Skeletal muscle satellite cell (primary cell): ENCODE measurements at regions not wholly inside any gene's neighbourhood (a gene's known extent, or its start where the extent isn't known, plus 50 kb on each side); places are given as distances from the start of the nearest gene placed in this dataset.

Source experiments
- H3K27me3 ChIP-seq: 2 replicates; pipeline ENCODE4 v1.7.0; 2013; ENCODE audit warnings: low read length; ENCODE audit not compliant: control insufficient read depth, insufficient read depth
- H3K36me3 ChIP-seq: 2 replicates; pipeline ENCODE4 v1.7.0; 2013; ENCODE audit warnings: mild to moderate bottlenecking, control low read depth, low read length; ENCODE audit not compliant: insufficient read depth
- H3K4me1 ChIP-seq: 2 replicates; pipeline ENCODE4 v1.7.0; 2013; ENCODE audit warnings: low read length; ENCODE audit not compliant: control insufficient read depth, insufficient read depth
- H3K4me2 ChIP-seq: 2 replicates; pipeline ENCODE4 v1.7.0; 2013; ENCODE audit warnings: mild to moderate bottlenecking, low read length
- H3K4me3 ChIP-seq: 2 replicates; pipeline ENCODE4 v1.7.0; 2013; ENCODE audit warnings: low read length
- H3K9ac ChIP-seq: 2 replicates; pipeline ENCODE4 v1.7.0; 2013; ENCODE audit warnings: mild to moderate bottlenecking, low read depth, low read length, moderate library complexity
- H3K9me3 ChIP-seq: replicated peaks from 2 replicates; pipeline ENCODE4 v1.7.0; 2013; ENCODE audit warnings: mild to moderate bottlenecking, control low read depth, low read length

- Histone ChIP-seq H3K27me3 (no peaks in the 10 kb centered on the region), H3K9me3 (no peaks in the 10 kb centered on the region), H3K4me2 (no peak overlapping the region), H3K4me3 (no peak overlapping the region), H3K36me3 (no peaks in the 10 kb centered on the region), H3K9ac (no peak overlapping the region), H3K4me1 (no peaks in the 10 kb centered on the region)
Measured at GRCh38 chr20:52814371-52814770, 157.8 kb upstream of the TSHZ2 start.

DNA sequence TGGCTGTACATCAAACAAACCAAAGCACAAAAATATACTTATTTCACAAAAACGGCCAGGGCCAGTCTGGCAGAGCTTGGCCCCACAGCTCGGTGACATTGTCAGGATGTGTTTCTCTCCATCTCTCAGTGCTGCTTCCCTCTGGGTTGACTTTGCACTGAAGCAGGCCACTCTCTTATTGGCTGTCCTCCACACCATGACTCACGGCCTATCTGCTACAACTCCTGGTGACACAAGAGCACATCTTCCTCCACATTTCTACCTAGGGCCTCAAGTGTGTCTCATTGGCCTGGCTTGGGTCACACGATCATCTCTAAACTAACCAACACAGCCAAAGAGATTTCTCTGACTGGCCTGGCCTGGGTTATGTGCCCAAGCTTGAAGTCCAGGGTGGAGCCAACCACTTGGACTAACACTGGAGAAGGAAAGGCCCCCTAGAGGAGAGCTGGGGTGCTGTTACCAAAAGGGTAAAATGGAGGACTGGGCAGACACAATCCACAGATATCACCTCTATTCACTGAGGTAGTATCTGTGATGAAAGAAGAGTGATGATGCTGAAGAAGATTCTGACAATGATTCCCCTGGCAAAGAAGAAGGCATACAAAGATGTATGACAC, 159.8 kb upstream of the TSHZ2 start:
- Histone ChIP-seq H3K27me3 (no peaks in the 10 kb centered on the region), H3K4me2 (no peak overlapping the region), H3K9me3 (no peaks in the 10 kb centered on the region), H3K4me1 (no peaks in the 10 kb centered on the region), H3K36me3 (no peaks in the 10 kb centered on the region), H3K4me3 (no peak overlapping the region), H3K9ac (no peak overlapping the region)

- H3K4me3 ChIP-seq = no peak overlapping the region
- H3K4me1 ChIP-seq = no peaks in the 10 kb centered on the region
- H3K27me3 ChIP-seq = no peaks in the 10 kb centered on the region
- no peaks in the 10 kb centered on the region for H3K36me3 ChIP-seq
- no peaks in the 10 kb centered on the region for H3K9me3 ChIP-seq
- H3K4me2 ChIP-seq = no peak overlapping the region
- no peak overlapping the region for H3K9ac ChIP-seq
Measured at GRCh38 chr20:52809003-52809402, 163.2 kb upstream of the TSHZ2 start.

- Histone ChIP-seq H3K36me3 (no peaks in the 10 kb centered on the region), H3K9ac (no peak overlapping the region), H3K9me3 (no peaks in the 10 kb centered on the region), H3K4me3 (no peak overlapping the region), H3K27me3 (no peaks in the 10 kb centered on the region), H3K4me1 (no peaks in the 10 kb centered on the region), H3K4me2 (no peak overlapping the region)
Measured at GRCh38 chr20:52806918-52807317, 165.2 kb upstream of the TSHZ2 start.

- no peaks in the 10 kb centered on the region for H3K4me1 ChIP-seq
- H3K9ac ChIP-seq = no peak overlapping the region
- no peaks in the 10 kb centered on the region for H3K36me3 ChIP-seq
- no peak overlapping the region for H3K4me2 ChIP-seq
- no peak overlapping the region for H3K4me3 ChIP-seq
- H3K27me3 ChIP-seq = no peaks in the 10 kb centered on the region
- H3K9me3 ChIP-seq = no peaks in the 10 kb centered on the region
Measured at GRCh38 chr20:52805843-52806242, 166.3 kb upstream of the TSHZ2 start.

- Histone ChIP-seq H3K4me2 (no peak overlapping the region), H3K4me1 (no peaks in the 10 kb centered on the region), H3K9me3 (no peaks in the 10 kb centered on the region), H3K36me3 (no peaks in the 10 kb centered on the region), H3K9ac (no peak overlapping the region), H3K27me3 (no peaks in the 10 kb centered on the region), H3K4me3 (no peak overlapping the region)
Measured at GRCh38 chr20:52805296-52805571, 166.9 kb upstream of the TSHZ2 start.

GRCh38 chr20:52804497-52805295, 167.5 kb upstream of the TSHZ2 start:
- no peaks in the 10 kb centered on the region for H3K4me1 ChIP-seq
- H3K27me3 ChIP-seq = no peaks in the 10 kb centered on the region
- H3K9ac ChIP-seq = no peak overlapping the region
- H3K9me3 ChIP-seq = no peaks in the 10 kb centered on the region
- no peaks in the 10 kb centered on the region for H3K36me3 ChIP-seq
- H3K4me2 ChIP-seq = no peak overlapping the region
- no peak overlapping the region for H3K4me3 ChIP-seq

DNA sequence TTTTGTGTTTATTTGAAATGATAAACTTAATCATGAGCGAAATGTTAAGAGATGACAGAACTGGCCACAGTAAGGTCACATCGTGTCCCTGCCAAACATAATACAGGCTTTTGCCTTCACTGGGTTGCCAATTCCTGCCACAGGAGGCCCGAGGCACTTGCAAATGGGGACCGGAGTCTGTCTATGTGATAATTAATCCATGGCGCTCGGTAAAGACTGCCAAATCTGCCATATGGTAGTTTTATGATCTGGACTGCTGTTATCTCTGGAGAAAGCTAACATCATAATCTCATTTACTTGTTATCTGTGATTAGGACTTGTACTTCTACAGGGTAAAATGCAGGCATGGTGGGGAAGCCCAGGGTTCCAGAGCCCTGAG, 170.5 kb upstream of the TSHZ2 start:
- no peaks in the 10 kb centered on the region for H3K36me3 ChIP-seq
- H3K9ac ChIP-seq = no peak overlapping the region
- no peak overlapping the region for H3K4me2 ChIP-seq
- no peaks in the 10 kb centered on the region for H3K4me1 ChIP-seq
- H3K27me3 ChIP-seq = no peaks in the 10 kb centered on the region
- H3K9me3 ChIP-seq = no peaks in the 10 kb centered on the region
- no peak overlapping the region for H3K4me3 ChIP-seq

GRCh38 chr20:52800734-52801627, 171.2 kb upstream of the TSHZ2 start:
- no peaks in the 10 kb centered on the region for H3K36me3 ChIP-seq
- no peaks in the 10 kb centered on the region for H3K9me3 ChIP-seq
- H3K27me3 ChIP-seq = no peaks in the 10 kb centered on the region
- no peak overlapping the region for H3K9ac ChIP-seq
- no peak overlapping the region for H3K4me3 ChIP-seq
- H3K4me2 ChIP-seq = no peak overlapping the region
- no peaks in the 10 kb centered on the region for H3K4me1 ChIP-seq

DNA sequence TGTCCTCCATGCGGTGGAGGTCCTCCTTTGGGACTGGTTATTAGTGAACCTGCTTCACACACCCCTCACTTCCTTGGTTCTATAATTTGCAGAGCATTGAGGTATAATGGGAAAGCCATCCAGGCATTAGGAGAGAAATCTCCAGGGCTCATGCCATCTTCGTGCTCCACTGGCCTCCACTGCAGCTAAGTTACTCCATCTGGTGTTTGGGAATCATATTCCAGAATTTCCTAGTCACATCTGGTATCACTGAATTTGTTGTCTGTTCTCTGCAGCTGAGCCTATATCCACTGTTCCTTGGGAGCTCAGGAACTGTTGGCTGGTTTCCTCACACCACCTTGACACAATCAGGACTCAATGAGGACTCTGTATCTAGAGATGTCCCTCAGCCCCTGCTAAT, 173.0 kb upstream of the TSHZ2 start:
- H3K4me1 ChIP-seq = no peaks in the 10 kb centered on the region
- no peaks in the 10 kb centered on the region for H3K27me3 ChIP-seq

GRCh38 chr20:52798124-52798523, 174.0 kb upstream of the TSHZ2 start:
- H3K9ac ChIP-seq = no peak overlapping the region
- no peaks in the 10 kb centered on the region for H3K4me1 ChIP-seq
- no peak overlapping the region for H3K4me3 ChIP-seq
- H3K36me3 ChIP-seq = no peaks in the 10 kb centered on the region
- no peak overlapping the region for H3K4me2 ChIP-seq
- H3K27me3 ChIP-seq = no peaks in the 10 kb centered on the region
- no peaks in the 10 kb centered on the region for H3K9me3 ChIP-seq

More for the DNA sequence above, 173.0 kb upstream of the TSHZ2 start:
- Histone ChIP-seq H3K9me3 (no peaks in the 10 kb centered on the region), H3K4me2 (no peak overlapping the region), H3K9ac (no peak overlapping the region), H3K4me3 (no peak overlapping the region), H3K36me3 (no peaks in the 10 kb centered on the region)
